MM.1S (cell line): ENCODE measurements at regions not wholly inside any gene's neighbourhood (a gene's known extent, or its start where the extent isn't known, plus 50 kb on each side); places are given as distances from the start of the nearest gene placed in this dataset.

ENCODE experiments used
- EZH2 ChIP-seq: fragments of 300-600 bp; sonication (generic); optimal IDR thresholded peaks from 2 replicates; pipeline ENCODE3; 2017; ENCODE audit warnings: low read depth, mild to moderate bottlenecking, antibody characterized with exemption, low read length, mixed read lengths
- EZH2phosphoT487 ChIP-seq: fragments of 300-600 bp; sonication (generic); IDR thresholded peaks from 2 replicates; pipeline ENCODE4 v1.6.1; 2018; ENCODE audit warnings: antibody characterized with exemption, low read length
- TF ChIP-seq, protein P1 (sequence below): fragments of 300-600 bp; sonication (generic); IDR thresholded peaks from 2 replicates; pipeline ENCODE4 v1.5.1; 2016; ENCODE audit warnings: antibody characterized with exemption, low read length, mixed read lengths

DNA sequence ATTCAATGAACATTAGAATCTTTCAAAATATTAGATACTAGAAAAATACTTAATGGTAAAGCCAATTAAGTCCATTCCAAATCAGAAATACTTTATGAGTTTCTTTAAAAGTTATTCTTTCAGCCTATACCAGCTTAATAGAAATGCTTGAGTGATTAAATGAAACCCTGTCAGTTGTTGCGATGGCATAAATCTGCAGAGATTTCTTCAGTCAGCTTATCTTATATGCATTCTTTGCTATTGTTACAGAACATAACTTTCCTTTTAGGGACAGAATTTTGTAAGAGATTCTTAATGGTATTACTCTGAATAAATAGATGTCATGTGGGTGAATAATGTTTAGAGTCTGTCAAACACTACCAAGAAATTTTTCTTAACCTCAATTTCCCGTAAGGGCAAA, 325.0 kb upstream of the HAND2 start:
- no peak for TF ChIP-seq EZH2
- TF ChIP-seq, protein P1, sequence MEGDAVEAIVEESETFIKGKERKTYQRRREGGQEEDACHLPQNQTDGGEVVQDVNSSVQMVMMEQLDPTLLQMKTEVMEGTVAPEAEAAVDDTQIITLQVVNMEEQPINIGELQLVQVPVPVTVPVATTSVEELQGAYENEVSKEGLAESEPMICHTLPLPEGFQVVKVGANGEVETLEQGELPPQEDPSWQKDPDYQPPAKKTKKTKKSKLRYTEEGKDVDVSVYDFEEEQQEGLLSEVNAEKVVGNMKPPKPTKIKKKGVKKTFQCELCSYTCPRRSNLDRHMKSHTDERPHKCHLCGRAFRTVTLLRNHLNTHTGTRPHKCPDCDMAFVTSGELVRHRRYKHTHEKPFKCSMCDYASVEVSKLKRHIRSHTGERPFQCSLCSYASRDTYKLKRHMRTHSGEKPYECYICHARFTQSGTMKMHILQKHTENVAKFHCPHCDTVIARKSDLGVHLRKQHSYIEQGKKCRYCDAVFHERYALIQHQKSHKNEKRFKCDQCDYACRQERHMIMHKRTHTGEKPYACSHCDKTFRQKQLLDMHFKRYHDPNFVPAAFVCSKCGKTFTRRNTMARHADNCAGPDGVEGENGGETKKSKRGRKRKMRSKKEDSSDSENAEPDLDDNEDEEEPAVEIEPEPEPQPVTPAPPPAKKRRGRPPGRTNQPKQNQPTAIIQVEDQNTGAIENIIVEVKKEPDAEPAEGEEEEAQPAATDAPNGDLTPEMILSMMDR = no peak
- TF ChIP-seq EZH2phosphoT487 = no peak
